GM12878 (cell line): ENCODE measurements at regions not wholly inside any gene's neighbourhood (a gene's known extent, or its start where the extent isn't known, plus 50 kb on each side); places are given as distances from the start of the nearest gene placed in this dataset.

Experiments
- CBX3 ChIP-seq: fragments of 200-600 bp; sonication (generic); IDR thresholded peaks from 2 replicates; pipeline ENCODE4 v1.6.1; 2016; ENCODE audit warnings: low read depth, borderline replicate concordance
- EZH2 ChIP-seq: IDR thresholded peaks from 2 replicates; pipeline ENCODE4 v1.6.1; 2012; ENCODE audit warnings: low read depth, mild to moderate bottlenecking, control low read depth, inconsistent platforms, low read length, borderline replicate concordance; ENCODE audit not compliant: control insufficient read depth
- FOS ChIP-seq: IDR thresholded peaks from 3 replicates; pipeline ENCODE4 v1.6.1; 2011; ENCODE audit warnings: borderline replicate concordance; ENCODE audit not compliant: insufficient read length; ENCODE audit errors: extremely low read depth
- MYC ChIP-seq: IDR thresholded peaks from 2 replicates; pipeline ENCODE4 v1.6.1; 2011; ENCODE audit warnings: mild to moderate bottlenecking, low read length, moderate library complexity, inconsistent platforms; ENCODE audit not compliant: insufficient read depth, insufficient replicate concordance, insufficient read length, severe bottlenecking
- SIN3A ChIP-seq: IDR thresholded peaks from 2 replicates; pipeline ENCODE4 v1.6.1; 2012; ENCODE audit warnings: low read depth, low read length, improper control_type of control experiment
- SP1 ChIP-seq: IDR thresholded peaks from one replicate; pipeline ENCODE4 v1.6.1; 2011; ENCODE audit warnings: low read depth, low read length
- TAF1 ChIP-seq: IDR thresholded peaks from 2 replicates; pipeline ENCODE4 v1.6.1; 2011; ENCODE audit warnings: mild to moderate bottlenecking, low read depth, low read length, borderline replicate concordance
- TF ChIP-seq, protein P1 (sequence below), 3 experiments: IDR thresholded peaks in 2 of 3; conservative IDR thresholded peaks in 1 of 3; 2 replicates each; pipeline ENCODE4 v1.5.1; 2011; ENCODE audit warnings: low read depth in 3 of 3, low read length in 3 of 3, mild to moderate bottlenecking in 3 of 3, control low read depth in 2 of 3, moderate library complexity in 2 of 3, inconsistent platforms in 1 of 3, mixed read lengths in 1 of 3; ENCODE audit not compliant: control insufficient read depth in 2 of 3, insufficient read depth in 1 of 3; ENCODE audit errors: extremely low read depth in 1 of 3

- TF ChIP-seq MYC: no peak
- no peak for TF ChIP-seq FOS
- TF ChIP-seq, protein P1, sequence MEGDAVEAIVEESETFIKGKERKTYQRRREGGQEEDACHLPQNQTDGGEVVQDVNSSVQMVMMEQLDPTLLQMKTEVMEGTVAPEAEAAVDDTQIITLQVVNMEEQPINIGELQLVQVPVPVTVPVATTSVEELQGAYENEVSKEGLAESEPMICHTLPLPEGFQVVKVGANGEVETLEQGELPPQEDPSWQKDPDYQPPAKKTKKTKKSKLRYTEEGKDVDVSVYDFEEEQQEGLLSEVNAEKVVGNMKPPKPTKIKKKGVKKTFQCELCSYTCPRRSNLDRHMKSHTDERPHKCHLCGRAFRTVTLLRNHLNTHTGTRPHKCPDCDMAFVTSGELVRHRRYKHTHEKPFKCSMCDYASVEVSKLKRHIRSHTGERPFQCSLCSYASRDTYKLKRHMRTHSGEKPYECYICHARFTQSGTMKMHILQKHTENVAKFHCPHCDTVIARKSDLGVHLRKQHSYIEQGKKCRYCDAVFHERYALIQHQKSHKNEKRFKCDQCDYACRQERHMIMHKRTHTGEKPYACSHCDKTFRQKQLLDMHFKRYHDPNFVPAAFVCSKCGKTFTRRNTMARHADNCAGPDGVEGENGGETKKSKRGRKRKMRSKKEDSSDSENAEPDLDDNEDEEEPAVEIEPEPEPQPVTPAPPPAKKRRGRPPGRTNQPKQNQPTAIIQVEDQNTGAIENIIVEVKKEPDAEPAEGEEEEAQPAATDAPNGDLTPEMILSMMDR (IDR thresholded peaks at IDR 0.05 in 2 of 3, conservative IDR thresholded peaks at IDR 0.05 in 1 of 3; ENCODE audit: control insufficient read depth in 2 of 3, extremely low read depth in 1 of 3, insufficient read depth in 1 of 3, low read depth in 3 of 3, low read length in 3 of 3): no peak
- no peak for TF ChIP-seq EZH2
- no peak for TF ChIP-seq SIN3A
- TF ChIP-seq CBX3: no peak
- no peak for TF ChIP-seq TAF1
- TF ChIP-seq SP1: no peak
Measured at GRCh38 chr20:12093057-12093796, 175.5 kb downstream of the BTBD3 start.
